ENCODE measurements at regions not wholly inside any gene's neighbourhood (a gene's known extent, or its start where the extent isn't known, plus 50 kb on each side); places are given as distances from the start of the nearest gene placed in this dataset.

DNA sequence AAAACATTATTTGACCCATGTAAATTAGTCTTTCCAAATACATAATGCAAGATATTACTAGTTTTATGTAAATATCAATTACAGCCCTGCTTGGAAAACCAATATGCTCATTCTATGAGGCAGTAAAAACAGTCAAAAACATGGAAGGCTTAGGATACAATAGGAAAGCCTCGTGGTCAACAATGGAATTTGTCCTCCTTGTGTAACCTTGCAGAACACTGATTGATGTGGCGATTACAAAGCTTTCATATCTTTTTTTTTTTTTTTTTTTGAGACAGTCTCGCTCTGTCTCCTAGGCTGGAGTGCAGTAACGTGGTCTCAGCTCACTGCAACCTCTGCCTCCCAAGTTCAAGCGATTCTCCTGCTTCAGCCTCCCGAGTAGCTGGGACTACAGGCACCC is 157.3 kb upstream of the BET1 start:
- Histone ChIP-seq H3K27ac (no peak overlapping the region), H3K36me3 (no peaks in the 10 kb centered on the region), H3K9ac (ENCODE audit: low read depth in 2 of 2, low read length in 2 of 2) (no peak overlapping the region), H3K4me1 (no peaks in the 10 kb centered on the region), H3K4me3 (no peak overlapping the region), H3K9me3 (no peaks in the 10 kb centered on the region), H3K27me3 (no peaks in the 10 kb centered on the region)
- DNase-seq = no peak
- TF ChIP-seq, protein P1, sequence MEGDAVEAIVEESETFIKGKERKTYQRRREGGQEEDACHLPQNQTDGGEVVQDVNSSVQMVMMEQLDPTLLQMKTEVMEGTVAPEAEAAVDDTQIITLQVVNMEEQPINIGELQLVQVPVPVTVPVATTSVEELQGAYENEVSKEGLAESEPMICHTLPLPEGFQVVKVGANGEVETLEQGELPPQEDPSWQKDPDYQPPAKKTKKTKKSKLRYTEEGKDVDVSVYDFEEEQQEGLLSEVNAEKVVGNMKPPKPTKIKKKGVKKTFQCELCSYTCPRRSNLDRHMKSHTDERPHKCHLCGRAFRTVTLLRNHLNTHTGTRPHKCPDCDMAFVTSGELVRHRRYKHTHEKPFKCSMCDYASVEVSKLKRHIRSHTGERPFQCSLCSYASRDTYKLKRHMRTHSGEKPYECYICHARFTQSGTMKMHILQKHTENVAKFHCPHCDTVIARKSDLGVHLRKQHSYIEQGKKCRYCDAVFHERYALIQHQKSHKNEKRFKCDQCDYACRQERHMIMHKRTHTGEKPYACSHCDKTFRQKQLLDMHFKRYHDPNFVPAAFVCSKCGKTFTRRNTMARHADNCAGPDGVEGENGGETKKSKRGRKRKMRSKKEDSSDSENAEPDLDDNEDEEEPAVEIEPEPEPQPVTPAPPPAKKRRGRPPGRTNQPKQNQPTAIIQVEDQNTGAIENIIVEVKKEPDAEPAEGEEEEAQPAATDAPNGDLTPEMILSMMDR (IDR thresholded peaks at IDR 0.05) = no peak
- intact Hi-C loops (cut with DNase I) = no loop called here

GRCh38 chr7:94169682-94170081 is 165.5 kb upstream of the BET1 start:
- Histone ChIP-seq H3K4me3 (no peak overlapping the region), H3K27me3 (no peaks in the 10 kb centered on the region), H3K36me3 (no peaks in the 10 kb centered on the region), H3K4me1 (no peaks in the 10 kb centered on the region), H3K9me3 (no peaks in the 10 kb centered on the region), H3K9ac (ENCODE audit: low read depth in 2 of 2, low read length in 2 of 2) (no peak overlapping the region), H3K27ac (no peak overlapping the region)
- intact Hi-C loops (cut with DNase I) = no loop called here
- TF ChIP-seq, protein P1 (IDR thresholded peaks at IDR 0.05) = no peak
- DNase-seq = no peak

- intact Hi-C loops (cut with DNase I) = no loop called here
- Histone ChIP-seq H3K4me1 (no peaks in the 10 kb centered on the region), H3K27ac (no peak overlapping the region), H3K36me3 (no peaks in the 10 kb centered on the region), H3K9ac (ENCODE audit: low read depth in 2 of 2, low read length in 2 of 2) (no peak overlapping the region), H3K27me3 (no peaks in the 10 kb centered on the region), H3K4me3 (no peak overlapping the region), H3K9me3 (no peaks in the 10 kb centered on the region)
- no peak for DNase-seq
- TF ChIP-seq, protein P1 (IDR thresholded peaks at IDR 0.05) = no peak
These were observed 166.7 kb upstream of the BET1 start for GRCh38 chr7:94170836-94171235.

DNA sequence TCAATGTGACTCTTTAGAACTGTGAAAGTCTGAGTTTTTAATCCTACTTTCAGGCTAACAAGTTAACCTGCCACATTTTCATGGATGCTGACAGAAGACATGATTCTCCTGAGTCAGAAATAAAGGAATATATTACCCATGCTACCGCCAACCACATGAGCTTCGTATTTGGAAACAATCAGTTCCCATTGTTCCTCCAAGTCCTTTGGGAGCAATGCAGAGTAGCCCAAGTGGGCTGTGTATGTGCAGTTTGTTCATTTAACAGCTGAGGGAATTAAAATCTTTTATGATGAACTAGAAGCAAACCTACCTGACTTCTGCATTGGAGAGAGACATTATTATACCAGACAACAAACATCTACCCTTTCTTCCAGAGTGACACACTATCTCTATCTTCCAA is 169.3 kb upstream of the BET1 start:
- no peak for DNase-seq
- Histone ChIP-seq H3K9me3 (no peaks in the 10 kb centered on the region), H3K27me3 (no peaks in the 10 kb centered on the region), H3K9ac (ENCODE audit: low read depth in 2 of 2, low read length in 2 of 2) (no peak overlapping the region), H3K4me1 (no peaks in the 10 kb centered on the region), H3K27ac (no peak overlapping the region), H3K4me3 (no peak overlapping the region), H3K36me3 (no peaks in the 10 kb centered on the region)
- intact Hi-C loops (cut with DNase I) = no loop called here
- TF ChIP-seq, protein P1 (IDR thresholded peaks at IDR 0.05) = no peak

DNA sequence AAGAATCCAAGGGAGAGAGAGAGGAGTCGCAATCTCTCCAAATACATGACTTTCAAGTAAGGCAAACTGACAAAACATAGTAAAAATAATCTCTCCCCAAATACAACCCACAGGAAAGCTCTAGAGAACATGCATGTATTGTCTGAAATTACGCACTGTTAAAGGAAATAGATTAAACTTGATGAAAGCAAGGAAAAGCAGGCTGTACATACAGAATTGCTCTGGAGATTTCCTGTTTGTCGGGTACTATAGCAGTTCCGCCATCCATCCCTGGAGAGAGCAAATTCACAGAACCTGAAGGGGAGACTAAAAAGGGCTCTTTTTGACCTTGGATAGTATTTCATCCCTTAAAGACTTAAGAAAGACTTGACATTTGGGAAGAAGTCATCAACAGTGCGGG is 170.2 kb upstream of the BET1 start:
- DNase-seq = no peak
- H3K27ac ChIP-seq = no peak overlapping the region
- H3K4me1 ChIP-seq = no peaks in the 10 kb centered on the region
- TF ChIP-seq, protein P1 (IDR thresholded peaks at IDR 0.05) = no peak
- H3K9me3 ChIP-seq = no peaks in the 10 kb centered on the region
- no peak overlapping the region for H3K4me3 ChIP-seq
- no peaks in the 10 kb centered on the region for H3K36me3 ChIP-seq
- no peaks in the 10 kb centered on the region for H3K27me3 ChIP-seq
- H3K9ac ChIP-seq (ENCODE audit: low read depth in 2 of 2, low read length in 2 of 2) = no peak overlapping the region
- intact Hi-C loops (cut with DNase I) = no loop called here

- H3K27me3 ChIP-seq = no peaks in the 10 kb centered on the region
- TF ChIP-seq, protein P1 (IDR thresholded peaks at IDR 0.05) = no peak
- H3K27ac ChIP-seq = no peak overlapping the region
- DNase-seq = no peak
- H3K4me3 ChIP-seq = no peak overlapping the region
- no peaks in the 10 kb centered on the region for H3K36me3 ChIP-seq
- no peak overlapping the region for H3K9ac ChIP-seq (ENCODE audit: low read depth in 2 of 2, low read length in 2 of 2)
- no peaks in the 10 kb centered on the region for H3K9me3 ChIP-seq
- intact Hi-C loops (cut with DNase I) = no loop called here
- no peaks in the 10 kb centered on the region for H3K4me1 ChIP-seq
These were observed 170.8 kb upstream of the BET1 start for GRCh38 chr7:94174956-94175355.

Measured in colonic mucosa (tissue), 4 donors.